ENCODE measurements at regions not wholly inside any gene's neighbourhood (a gene's known extent, or its start where the extent isn't known, plus 50 kb on each side); places are given as distances from the start of the nearest gene placed in this dataset.

GRCh38 chr13:26824581-26824980 is 64.0 kb upstream of the GPR12 start:
- no peak for DNase-seq

- DNase-seq: no peak
These were observed 61.6 kb upstream of the GPR12 start for GRCh38 chr13:26822146-26822545.

- DNase-seq: no peak
These were observed 61.1 kb upstream of the GPR12 start for GRCh38 chr13:26821672-26822071.

- DNase-seq: no peak
These were observed 60.3 kb upstream of the GPR12 start for GRCh38 chr13:26820871-26821270.

GRCh38 chr13:26819046-26819445 is 58.5 kb upstream of the GPR12 start:
- DNase-seq: no peak

GRCh38 chr13:26816881-26817280 is 56.3 kb upstream of the GPR12 start:
- DNase-seq: no peak

- DNase-seq: no peak
These were observed 53.4 kb upstream of the GPR12 start for GRCh38 chr13:26813980-26814348.

GRCh38 chr13:26813321-26813979 is 52.9 kb upstream of the GPR12 start:
- no peak for DNase-seq

- no peak for DNase-seq
These were observed 51.0 kb upstream of the GPR12 start for GRCh38 chr13:26811581-26811980.
